IMR-90 (cell line): ENCODE measurements at regions not wholly inside any gene's neighbourhood (a gene's known extent, or its start where the extent isn't known, plus 50 kb on each side); places are given as distances from the start of the nearest gene placed in this dataset.

Experiments
- BHLHE40 ChIP-seq: fragments of 150-350 bp; IDR thresholded peaks from 2 replicates; pipeline ENCODE4 v1.6.1; 2016; ENCODE audit warnings: mild to moderate bottlenecking, low read depth, low read length
- CEBPB ChIP-seq: IDR thresholded peaks from 2 replicates; pipeline ENCODE4 v1.6.1; 2012; ENCODE audit warnings: low read depth, low read length, improper control_type of control experiment
- CHD1 ChIP-seq: IDR thresholded peaks from 2 replicates; pipeline ENCODE4 v1.6.1; 2012; ENCODE audit warnings: low read depth, low read length, improper control_type of control experiment
- FOS ChIP-seq: fragments of 150-350 bp; IDR thresholded peaks from 2 replicates; pipeline ENCODE4 v1.6.1; 2016; ENCODE audit warnings: low read depth, low read length
- MAZ ChIP-seq: IDR thresholded peaks from 2 replicates; pipeline ENCODE4 v1.6.1; 2012; ENCODE audit warnings: low read depth, mild to moderate bottlenecking, low read length, improper control_type of control experiment, moderate library complexity, borderline replicate concordance
- NFE2L2 ChIP-seq: fragments of 150-350 bp; IDR thresholded peaks from 2 replicates; pipeline ENCODE4 v1.6.1; 2016; ENCODE audit warnings: low read depth, mild to moderate bottlenecking, low read length
- POLR2A ChIP-seq: IDR thresholded peaks from 2 replicates; pipeline ENCODE4 v1.6.1; 2012; ENCODE audit warnings: mild to moderate bottlenecking, low read depth, low read length
- RAD21 ChIP-seq: IDR thresholded peaks from 2 replicates; pipeline ENCODE4 v1.6.1; 2012; ENCODE audit warnings: low read length, improper control_type of control experiment
- RFX5 ChIP-seq: IDR thresholded peaks from 2 replicates; pipeline ENCODE4 v1.8.0; 2012; ENCODE audit warnings: low read depth, mild to moderate bottlenecking, low read length, moderate library complexity
- SMC3 ChIP-seq: fragments of 150-350 bp; IDR thresholded peaks from 2 replicates; pipeline ENCODE4 v1.6.1; 2016; ENCODE audit warnings: low read depth, mild to moderate bottlenecking, antibody characterized with exemption, low read length, moderate library complexity
- TF ChIP-seq, protein P1 (sequence below): conservative IDR thresholded peaks from 2 replicates; pipeline ENCODE4 v1.5.1; 2012; ENCODE audit warnings: mild to moderate bottlenecking, low read depth, low read length, improper control_type of control experiment
- TF ChIP-seq, protein P2 (sequence below): fragments of 150-350 bp; IDR thresholded peaks from 2 replicates; pipeline ENCODE4 v1.6.1; 2016; ENCODE audit warnings: low read depth, mild to moderate bottlenecking, low read length, moderate library complexity, borderline replicate concordance

DNA sequence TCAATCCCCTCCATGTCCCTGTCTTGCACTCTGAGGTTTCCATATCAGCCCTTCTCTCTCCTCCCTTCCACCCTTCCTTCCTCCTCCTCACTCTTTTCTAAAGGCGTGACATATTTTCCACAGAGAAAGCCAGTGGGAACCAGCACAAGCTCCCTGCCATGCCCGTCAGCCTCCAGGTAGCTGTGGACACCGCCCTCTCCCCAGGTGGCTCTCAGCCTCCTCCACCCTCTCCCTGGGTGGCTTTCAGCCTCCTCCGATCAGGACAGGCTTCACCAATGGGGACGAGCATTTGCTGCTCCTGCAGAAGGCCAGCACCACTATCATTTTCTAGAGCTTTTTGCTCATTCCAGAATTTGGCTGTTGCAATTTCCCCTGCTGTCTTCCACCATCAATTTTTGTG is 236.6 kb downstream of the GADD45G start:
- TF ChIP-seq RAD21 = no peak
- TF ChIP-seq, protein P1, sequence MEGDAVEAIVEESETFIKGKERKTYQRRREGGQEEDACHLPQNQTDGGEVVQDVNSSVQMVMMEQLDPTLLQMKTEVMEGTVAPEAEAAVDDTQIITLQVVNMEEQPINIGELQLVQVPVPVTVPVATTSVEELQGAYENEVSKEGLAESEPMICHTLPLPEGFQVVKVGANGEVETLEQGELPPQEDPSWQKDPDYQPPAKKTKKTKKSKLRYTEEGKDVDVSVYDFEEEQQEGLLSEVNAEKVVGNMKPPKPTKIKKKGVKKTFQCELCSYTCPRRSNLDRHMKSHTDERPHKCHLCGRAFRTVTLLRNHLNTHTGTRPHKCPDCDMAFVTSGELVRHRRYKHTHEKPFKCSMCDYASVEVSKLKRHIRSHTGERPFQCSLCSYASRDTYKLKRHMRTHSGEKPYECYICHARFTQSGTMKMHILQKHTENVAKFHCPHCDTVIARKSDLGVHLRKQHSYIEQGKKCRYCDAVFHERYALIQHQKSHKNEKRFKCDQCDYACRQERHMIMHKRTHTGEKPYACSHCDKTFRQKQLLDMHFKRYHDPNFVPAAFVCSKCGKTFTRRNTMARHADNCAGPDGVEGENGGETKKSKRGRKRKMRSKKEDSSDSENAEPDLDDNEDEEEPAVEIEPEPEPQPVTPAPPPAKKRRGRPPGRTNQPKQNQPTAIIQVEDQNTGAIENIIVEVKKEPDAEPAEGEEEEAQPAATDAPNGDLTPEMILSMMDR = no peak
- no peak for TF ChIP-seq POLR2A
- no peak for TF ChIP-seq MAZ
- TF ChIP-seq BHLHE40 = no peak
- TF ChIP-seq SMC3 = no peak
- TF ChIP-seq, protein P2, sequence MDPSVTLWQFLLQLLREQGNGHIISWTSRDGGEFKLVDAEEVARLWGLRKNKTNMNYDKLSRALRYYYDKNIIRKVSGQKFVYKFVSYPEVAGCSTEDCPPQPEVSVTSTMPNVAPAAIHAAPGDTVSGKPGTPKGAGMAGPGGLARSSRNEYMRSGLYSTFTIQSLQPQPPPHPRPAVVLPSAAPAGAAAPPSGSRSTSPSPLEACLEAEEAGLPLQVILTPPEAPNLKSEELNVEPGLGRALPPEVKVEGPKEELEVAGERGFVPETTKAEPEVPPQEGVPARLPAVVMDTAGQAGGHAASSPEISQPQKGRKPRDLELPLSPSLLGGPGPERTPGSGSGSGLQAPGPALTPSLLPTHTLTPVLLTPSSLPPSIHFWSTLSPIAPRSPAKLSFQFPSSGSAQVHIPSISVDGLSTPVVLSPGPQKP = no peak
- no peak for TF ChIP-seq NFE2L2
- TF ChIP-seq CEBPB = no peak
- no peak for TF ChIP-seq RFX5
- no peak for TF ChIP-seq CHD1
- no peak for TF ChIP-seq FOS
